OCI-LY3 (cell line): ENCODE measurements at regions not wholly inside any gene's neighbourhood (a gene's known extent, or its start where the extent isn't known, plus 50 kb on each side); places are given as distances from the start of the nearest gene placed in this dataset.

Experiments
- CTCF ChIP-seq: fragments of 200-600, 300-600 bp; sonication (generic); IDR thresholded peaks from 2 replicates; pipeline ENCODE4 v1.5.1; 2014; ENCODE audit warnings: antibody characterized with exemption, low read length, low read depth
- EZH2phosphoT487 ChIP-seq: fragments of 200-600 bp; shearing (Covaris generic); IDR thresholded peaks from 2 replicates; pipeline ENCODE4 v1.6.1; 2018; ENCODE audit warnings: antibody characterized with exemption, mixed run types, low read depth

DNA sequence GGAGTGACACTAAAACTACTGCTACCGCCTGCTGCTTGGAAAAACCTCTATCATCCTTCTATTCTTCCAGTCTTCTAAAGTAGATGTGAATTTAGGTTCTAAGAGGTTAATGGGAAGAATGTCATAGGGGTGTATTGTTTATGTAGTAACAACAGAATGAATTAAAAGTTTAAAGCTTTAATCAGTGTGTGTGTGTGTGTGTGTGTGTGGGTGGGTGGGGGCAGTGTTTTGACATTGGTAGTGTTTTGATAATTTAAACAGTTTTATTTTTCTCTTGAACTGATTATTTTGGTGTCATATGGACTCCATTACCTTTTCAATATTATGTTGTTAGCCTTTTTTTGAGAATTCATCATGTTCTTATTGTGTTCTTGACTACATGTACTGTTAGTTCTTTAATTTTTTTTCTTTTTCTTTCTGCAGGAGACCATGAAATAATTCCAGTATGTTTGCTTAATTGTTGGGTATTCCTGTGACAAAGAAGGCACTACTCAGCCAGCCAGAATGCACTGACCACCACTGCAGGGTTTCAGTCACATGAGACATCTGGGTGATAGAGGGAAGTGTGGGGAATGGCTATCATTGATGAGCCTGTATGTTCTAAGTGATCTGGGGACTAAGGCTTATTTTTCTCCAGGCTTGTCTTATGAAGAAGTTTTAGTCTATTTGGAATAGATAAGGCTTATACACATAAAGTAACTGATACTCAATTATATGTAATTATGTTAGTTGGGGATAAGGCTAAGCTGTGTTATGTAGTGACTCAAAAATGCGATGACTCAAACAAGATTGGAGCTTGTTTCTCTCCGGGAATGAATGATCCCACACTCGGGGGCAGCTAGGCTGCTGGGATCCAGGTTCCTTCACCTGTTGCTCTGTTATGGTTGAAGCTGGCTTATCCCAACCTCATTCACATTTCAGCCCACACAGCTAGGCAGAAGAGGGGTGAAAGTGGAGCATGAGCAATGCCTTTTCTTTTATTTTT is 50.2 kb upstream of the ACTBL2 start:
- TF ChIP-seq CTCF (no peak), EZH2phosphoT487 (no peak)
